Glomerular visceral epithelial cell (primary cell): ENCODE measurements at regions not wholly inside any gene's neighbourhood (a gene's known extent, or its start where the extent isn't known, plus 50 kb on each side); places are given as distances from the start of the nearest gene placed in this dataset.
A peak's percentile ranks its signal among the peaks of the same experiment; 100 is the strongest.
"Not testable (repeated sequence)": the region's sequence is repeated elsewhere in the genome, so short reads cannot be mapped to it uniquely, and the experiment has no call there.

Experiments
- DNase-seq: peaks from one replicate; pipeline ENCODE4 v3.0.0-alpha.2; 2016; ENCODE audit errors: extremely low spot score

DNA sequence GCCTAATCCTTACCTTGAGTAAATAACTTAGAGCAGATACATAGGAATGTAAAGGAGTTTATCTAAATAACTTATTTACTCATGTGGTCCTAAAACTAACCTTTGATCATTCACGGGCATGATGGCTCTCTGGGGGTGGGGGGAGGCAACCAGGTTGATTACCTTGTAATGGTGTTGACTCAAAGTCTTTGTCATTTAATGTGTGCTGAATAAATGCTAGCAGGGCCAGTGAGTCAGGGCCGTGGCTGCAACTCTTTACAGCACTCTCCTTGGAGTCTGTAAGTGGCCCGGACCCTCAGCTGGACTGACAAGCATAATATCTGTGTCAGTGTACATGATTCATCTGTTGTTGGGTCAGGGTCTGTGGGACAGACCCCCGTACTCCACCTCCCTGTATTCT is 203.0 kb downstream of the EPM2A start:
- DNase-seq: no peak

- no peak for DNase-seq
Observed at GRCh38 chr6:145534989-145535388, 200.3 kb downstream of the EPM2A start.

DNA sequence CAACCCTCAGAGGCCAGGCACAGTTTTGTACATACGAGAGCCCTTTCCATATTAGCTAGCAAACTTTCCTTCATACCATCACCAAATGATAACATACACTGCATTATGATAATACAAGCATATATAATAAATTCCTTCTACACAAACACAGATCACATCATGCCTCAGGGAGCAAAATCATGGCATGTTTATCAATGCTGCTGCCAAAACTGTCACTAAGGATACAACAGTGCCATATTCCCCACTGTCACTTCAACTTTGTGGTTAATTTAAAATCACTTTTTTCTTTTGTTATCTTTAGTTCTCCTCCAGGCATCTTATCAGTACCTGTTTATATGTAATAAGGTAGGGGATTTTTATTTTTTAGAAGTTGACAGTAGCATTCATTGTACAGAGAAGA is 196.3 kb downstream of the EPM2A start:
- DNase-seq: no peak

DNA sequence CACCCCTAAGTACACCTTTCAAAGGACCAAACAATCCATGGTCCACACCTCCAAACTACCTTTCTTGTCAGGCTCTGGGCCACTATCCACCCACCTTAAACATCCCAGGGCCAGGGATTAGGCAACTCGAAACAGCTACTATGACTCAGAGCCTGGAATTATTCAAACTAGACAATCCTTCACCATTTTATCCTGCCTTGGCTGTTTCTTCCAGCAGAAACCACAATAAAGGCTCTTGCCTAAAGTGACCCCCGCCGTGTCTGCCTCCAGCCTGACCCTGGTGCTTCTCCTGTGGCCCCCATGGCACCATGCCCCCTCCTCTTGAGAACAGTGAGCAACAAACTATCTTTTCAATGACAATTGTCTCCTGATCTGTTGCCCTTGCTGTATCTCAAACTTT is 195.5 kb downstream of the EPM2A start:
- DNase-seq: no peak

- DNase-seq: no peak
Observed at GRCh38 chr6:145540741-145541140, 194.6 kb downstream of the EPM2A start.

- peak; percentile 69 for DNase-seq
Observed at GRCh38 chr6:145544041-145544440, 191.3 kb downstream of the EPM2A start.

- no peak for DNase-seq
Observed at GRCh38 chr6:145544514-145544913, 190.8 kb downstream of the EPM2A start.

GRCh38 chr6:145546265-145546664 is 189.1 kb downstream of the EPM2A start:
- no peak for DNase-seq

- DNase-seq: no peak
Observed at GRCh38 chr6:145547594-145548335, 187.6 kb downstream of the EPM2A start.

- DNase-seq: no peak
Observed at GRCh38 chr6:145548933-145549648, 186.2 kb downstream of the EPM2A start.

DNA sequence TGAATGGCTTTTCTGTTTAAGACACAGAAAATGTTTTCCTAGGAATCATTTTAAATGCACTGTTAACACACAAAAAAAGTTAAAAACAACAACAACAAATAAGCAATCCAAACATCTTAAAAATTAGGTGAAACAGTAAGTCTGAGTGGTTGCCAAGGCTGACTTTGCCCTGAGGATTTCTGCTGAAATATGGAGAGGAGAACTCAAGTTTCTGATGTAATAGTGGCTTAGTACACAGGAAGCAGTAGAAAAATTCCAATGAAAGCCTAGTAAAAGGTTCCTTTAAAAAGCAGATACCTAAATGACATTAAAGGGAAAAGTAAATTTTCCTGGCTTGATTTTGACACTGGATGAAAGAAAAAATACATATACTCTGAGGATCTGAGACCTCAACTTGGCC is 184.2 kb downstream of the EPM2A start:
- no peak for DNase-seq

DNA sequence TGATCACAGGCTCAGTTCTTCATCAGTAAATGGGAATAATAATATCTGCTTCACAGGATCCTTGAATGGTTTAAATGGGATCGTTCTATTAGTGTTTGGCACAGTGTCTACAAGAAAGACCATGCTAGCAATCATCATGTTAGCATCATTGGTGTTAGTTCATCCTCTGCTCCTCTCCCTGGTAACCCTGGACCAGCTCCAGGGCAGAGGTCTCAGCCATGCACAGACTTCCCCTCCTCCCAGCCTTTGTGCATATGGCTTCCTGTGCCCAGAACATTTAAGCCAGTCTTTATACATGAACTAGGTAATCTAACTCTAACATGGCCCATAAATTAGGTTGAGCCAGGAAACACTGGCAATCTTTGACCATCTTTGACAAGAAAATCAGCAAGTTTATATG is 180.2 kb downstream of the EPM2A start:
- DNase-seq: no peak

DNA sequence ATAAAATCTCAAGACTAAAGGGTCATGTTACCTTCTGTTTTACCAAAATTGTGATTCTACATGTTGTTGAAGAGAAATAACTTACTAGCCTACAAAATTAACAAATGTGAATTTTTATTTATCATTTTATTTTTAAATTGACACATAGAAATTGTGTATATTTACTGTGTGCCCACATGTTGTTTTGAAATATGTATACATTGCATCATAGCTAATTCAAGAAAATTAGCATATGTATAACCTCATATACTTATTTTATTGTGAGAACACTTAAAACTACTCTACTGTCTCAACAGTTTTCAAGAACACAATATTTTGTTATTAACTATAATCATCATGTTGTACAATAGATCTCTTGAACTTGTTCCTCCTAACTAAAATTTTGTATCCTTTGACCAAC is 177.8 kb downstream of the EPM2A start:
- DNase-seq: no peak

DNA sequence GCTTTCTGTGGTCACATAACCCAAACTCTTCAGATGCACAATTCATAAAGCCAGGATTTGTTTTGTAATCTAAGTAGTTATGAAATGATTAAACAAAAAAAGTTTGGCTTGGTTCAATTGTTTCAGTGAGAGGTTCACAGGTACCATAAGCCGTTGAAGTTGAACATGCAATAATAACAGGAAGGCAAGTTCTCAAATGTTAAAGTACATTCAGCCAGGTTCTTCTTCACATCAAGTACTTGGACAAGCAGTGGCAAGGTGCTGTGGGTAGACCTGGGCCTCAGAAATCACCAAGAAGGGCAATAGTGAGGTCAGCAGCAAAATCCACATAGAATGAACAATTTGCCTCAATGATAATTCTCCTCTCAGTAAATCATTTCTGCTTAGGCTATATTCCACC is 175.5 kb downstream of the EPM2A start:
- no peak for DNase-seq

DNA sequence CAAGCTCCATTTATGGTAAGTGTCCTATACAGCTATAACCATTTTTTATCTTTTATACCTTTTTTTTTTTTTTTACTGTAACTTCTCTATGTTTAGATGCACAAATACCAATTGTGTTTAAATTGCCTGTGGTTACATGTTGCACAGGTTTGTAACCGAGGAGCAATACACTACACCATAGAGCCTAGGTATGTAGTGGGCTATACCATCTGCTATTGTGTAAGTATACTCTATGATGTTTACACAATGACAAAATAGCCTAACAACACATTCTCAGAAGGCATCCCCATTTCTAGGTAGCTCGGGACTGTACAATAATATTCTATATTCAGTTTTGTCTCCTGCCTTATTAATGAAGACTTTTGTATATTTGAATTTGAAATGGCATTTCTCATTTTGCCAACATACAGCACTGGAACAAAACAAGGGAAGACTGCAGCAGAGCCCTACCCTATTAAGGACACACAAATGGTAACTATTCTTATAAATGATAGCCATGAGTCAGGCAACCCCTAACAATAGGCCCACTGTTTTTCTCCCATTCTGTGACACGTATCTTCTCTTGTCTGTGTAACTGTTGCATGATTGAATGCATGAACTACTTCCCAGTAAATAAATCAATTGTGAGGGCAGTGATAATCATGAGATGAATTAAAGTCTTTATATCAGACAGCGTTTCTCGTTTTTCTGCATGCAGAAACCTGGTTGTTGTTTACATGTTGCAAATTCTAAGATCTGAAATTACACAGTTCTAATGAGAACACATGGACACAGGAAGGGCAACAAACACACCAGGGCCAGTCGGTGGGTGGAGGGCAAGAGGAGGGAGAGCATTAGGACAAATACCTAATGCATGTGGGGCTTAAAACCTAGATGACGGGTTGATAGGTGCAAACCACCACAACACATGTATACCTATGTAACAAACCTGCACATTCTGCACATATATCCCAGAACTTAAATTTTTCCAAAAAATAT is 173.9 kb downstream of the EPM2A start:
- no peak for DNase-seq

GRCh38 chr6:145562771-145563615 is 172.3 kb downstream of the EPM2A start:
- no peak for DNase-seq

GRCh38 chr6:145564553-145564952 is 170.8 kb downstream of the EPM2A start:
- no peak for DNase-seq

- DNase-seq: no peak
Observed at GRCh38 chr6:145567684-145568252, 167.6 kb downstream of the EPM2A start.

- peak; percentile 6 for DNase-seq
Observed at GRCh38 chr6:145569140-145569539, 166.2 kb downstream of the EPM2A start.

DNA sequence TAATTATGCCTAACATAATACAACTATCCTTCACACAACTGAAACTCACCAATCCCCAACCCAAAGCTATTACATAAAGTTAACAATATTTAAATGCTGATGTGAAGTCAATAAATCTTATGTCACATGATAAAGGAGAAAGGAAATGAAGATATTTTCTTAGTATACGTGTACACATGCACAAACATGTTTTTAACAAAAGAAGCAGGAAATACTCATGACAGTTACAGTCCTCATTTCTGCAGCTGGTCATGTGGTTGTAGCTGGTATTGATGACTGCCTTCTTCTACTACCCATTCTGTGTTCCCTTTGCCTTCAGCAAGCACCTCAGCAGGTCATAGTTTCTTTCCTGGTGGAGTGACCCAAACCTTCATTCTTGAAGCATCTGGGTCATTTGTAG is 165.0 kb downstream of the EPM2A start:
- DNase-seq: not testable (repeated sequence)

- DNase-seq: not testable (repeated sequence)
Observed at GRCh38 chr6:145574269-145574668, 161.1 kb downstream of the EPM2A start.
